ENCODE measurements at regions not wholly inside any gene's neighbourhood (a gene's known extent, or its start where the extent isn't known, plus 50 kb on each side); places are given as distances from the start of the nearest gene placed in this dataset.

- TF ChIP-seq EZH2 (IDR thresholded peaks at IDR 0.05; ENCODE audit: insufficient read depth, poor library complexity, severe bottlenecking): no peak
- TF ChIP-seq EZH2phosphoT487 (IDR thresholded peaks at IDR 0.05; ENCODE audit: insufficient read depth, low read depth): no peak
Measured at GRCh38 chr3:127093312-127093711, 99.6 kb upstream of the PRR23E start.
